Endothelial cell of umbilical vein (primary cell): ENCODE measurements at regions not wholly inside any gene's neighbourhood (a gene's known extent, or its start where the extent isn't known, plus 50 kb on each side); places are given as distances from the start of the nearest gene placed in this dataset.

ENCODE experiments used
- BruUV-seq: library from RNA; stranded (reverse); fragments of 400-500 nt; replicated peaks from 2 replicates; lab custom pipeline; 2021; lab: Mats Ljungman, UMichigan
- CTCF ChIA-PET: fragments of 300-600, 350-600 bp; sonication (Branson Sonifier 250); formaldehyde crosslinking; loops from one replicate; lab custom pipeline; 2021; ENCODE audit warnings: antibody characterized with exemption, inconsistent platforms; lab: Charles Lee
- POLR2A ChIA-PET: fragments of 300-600, 350-600 bp; sonication (Branson Sonifier 250); formaldehyde crosslinking; loops from one replicate; lab custom pipeline; 2021; ENCODE audit warnings: antibody characterized with exemption, inconsistent platforms; lab: Charles Lee
- DNase-seq: peaks from one replicate; pipeline ENCODE4 v3.0.0-alpha.2; 2011; ENCODE audit warnings: low read depth, low spot score
- FAIRE-seq: peaks from 2 replicates; lab custom pipeline; 2011; peaks lifted over from hg19 to GRCh38; lab: Jason Lieb, UNC
- H2AFZ ChIP-seq: 2 replicates; pipeline ENCODE4 v1.6.0; 2012; ENCODE audit warnings: low read depth, low read length, control low read depth, inconsistent platforms
- H3K27ac ChIP-seq: 2 replicates; pipeline ENCODE4 v1.5.1; 2011; ENCODE audit warnings: low read depth, mild to moderate bottlenecking, control low read depth, low read length, moderate library complexity; ENCODE audit not compliant: insufficient read depth
- H3K27me3 ChIP-seq, 2 experiments: 2 replicates each; pipeline versions ENCODE4 v1.6.0 to v1.6.1; 2011; ENCODE audit warnings: low read length in 2 of 2, mixed read lengths in 1 of 2; ENCODE audit not compliant: control insufficient read depth in 2 of 2, insufficient read depth in 2 of 2
- H3K36me3 ChIP-seq, 2 experiments: 2 replicates in 1 of 2; 3 replicates in 1 of 2; pipeline ENCODE4 v1.5.1; 2011; ENCODE audit warnings: low read length in 2 of 2, mild to moderate bottlenecking in 1 of 2, moderate library complexity in 1 of 2; ENCODE audit not compliant: control insufficient read depth in 2 of 2, insufficient read depth in 2 of 2; ENCODE audit errors: extremely low read depth in 1 of 2
- H3K4me1 ChIP-seq: 3 replicates; pipeline ENCODE4 v1.5.1; 2011; ENCODE audit warnings: mild to moderate bottlenecking, low read length; ENCODE audit not compliant: control insufficient read depth, insufficient read depth; ENCODE audit errors: extremely low read depth
- H3K4me2 ChIP-seq: 2 replicates; pipeline ENCODE4 v1.6.1; 2011; ENCODE audit warnings: low read length, control low read depth, mixed read lengths; ENCODE audit not compliant: insufficient read depth
- H3K4me3 ChIP-seq, 3 experiments: fragments of 200-600 bp in 1 of 3; sonication (generic), shearing (Covaris generic) in 1 of 3; replicated peaks in 1 of 3; 2 replicates each; pipeline ENCODE4 v1.5.1; 2011 to 2016; ENCODE audit warnings: control low read depth in 3 of 3, low read length in 3 of 3, mild to moderate bottlenecking in 2 of 3, inconsistent platforms in 1 of 3, low read depth in 1 of 3, moderate library complexity in 1 of 3; ENCODE audit not compliant: insufficient read depth in 1 of 3
- H3K79me2 ChIP-seq: 2 replicates; pipeline ENCODE4 v1.6.0; 2012; ENCODE audit warnings: low read length, inconsistent platforms; ENCODE audit not compliant: control insufficient read depth, insufficient read depth
- H3K9ac ChIP-seq: replicated peaks from 2 replicates; pipeline ENCODE3; 2011; ENCODE audit warnings: low read length, control low read depth; ENCODE audit not compliant: insufficient read depth; ENCODE audit errors: extremely low read depth
- H3K9me1 ChIP-seq: replicated peaks from 3 replicates; pipeline ENCODE4 v1.6.0; 2011; ENCODE audit warnings: mild to moderate bottlenecking, low read length; ENCODE audit not compliant: control insufficient read depth, insufficient read depth; ENCODE audit errors: extremely low read depth
- H3K9me3 ChIP-seq: replicated peaks from 2 replicates; pipeline ENCODE4 v1.5.1; 2012; ENCODE audit warnings: low read length, inconsistent platforms; ENCODE audit not compliant: control insufficient read depth, insufficient read depth
- H4K20me1 ChIP-seq: replicated peaks from 2 replicates; pipeline ENCODE3; 2011; ENCODE audit warnings: mild to moderate bottlenecking, low read length; ENCODE audit not compliant: control insufficient read depth, insufficient read depth; ENCODE audit errors: extremely low read depth
- EZH2 ChIP-seq: IDR thresholded peaks from 2 replicates; pipeline ENCODE4 v1.6.1; 2012; ENCODE audit warnings: borderline replicate concordance, low read depth, mild to moderate bottlenecking, moderate library complexity, low read length, inconsistent platforms; ENCODE audit not compliant: severe bottlenecking
- FOS ChIP-seq: IDR thresholded peaks from 2 replicates; pipeline ENCODE4 v1.6.1; 2011; ENCODE audit warnings: mild to moderate bottlenecking, low read length, moderate library complexity, borderline replicate concordance; ENCODE audit not compliant: insufficient read depth
- GATA2 ChIP-seq: IDR thresholded peaks from 2 replicates; pipeline ENCODE4 v1.7.0; 2011; ENCODE audit warnings: low read depth, mild to moderate bottlenecking, moderate library complexity, mixed read lengths, low read length; ENCODE audit not compliant: insufficient read length, insufficient read depth
- JUN ChIP-seq: IDR thresholded peaks from 2 replicates; pipeline ENCODE4 v1.6.1; 2011; ENCODE audit warnings: borderline replicate concordance, low read depth; ENCODE audit not compliant: insufficient read length, insufficient read depth
- MYC ChIP-seq: IDR thresholded peaks from one replicate; pipeline ENCODE4 v1.6.1; 2011; ENCODE audit warnings: mild to moderate bottlenecking, low read depth, low read length
- POLR2A ChIP-seq: IDR thresholded peaks from 2 replicates; pipeline ENCODE4 v1.6.1; 2012; ENCODE audit warnings: low read depth, mild to moderate bottlenecking, control low read depth, low read length
- POLR2AphosphoS5 ChIP-seq: IDR thresholded peaks from 2 replicates; pipeline ENCODE4 v1.6.1; 2012; ENCODE audit warnings: low read depth, mild to moderate bottlenecking, control low read depth, low read length, moderate library complexity; ENCODE audit not compliant: insufficient read depth
- dilution Hi-C: fragments of 300-500 bp; cut with MboI; formaldehyde crosslinking; loops from one replicate; pipeline ENCODE4 v1.15.0; 2019; ENCODE audit warnings: low sequenced_read_pairs; ENCODE audit not compliant: extremely low pct_ligation_motif_present
- intact Hi-C: fragments of 100-400 bp; cut with micrococcal nuclease; formaldehyde crosslinking; loops from one replicate; pipeline ENCODE4 v1.10.0; 2022
- TF ChIP-seq, protein P1 (sequence below), 2 donors: IDR thresholded peaks; 1 replicate in 1 of 2; 2 replicates in 1 of 2; pipeline ENCODE4 v1.5.1; 2011; ENCODE audit warnings: low read length in 2 of 2, mild to moderate bottlenecking in 2 of 2, moderate library complexity in 2 of 2, control low read depth in 1 of 2, inconsistent platforms in 1 of 2, low read depth in 1 of 2; ENCODE audit not compliant: insufficient read depth in 1 of 2; ENCODE audit errors: extremely low read depth in 1 of 2
- TF ChIP-seq, protein P2 (sequence below): IDR thresholded peaks from 2 replicates; pipeline ENCODE4 v1.6.1; 2011; ENCODE audit not compliant: insufficient read depth, insufficient read length

DNA sequence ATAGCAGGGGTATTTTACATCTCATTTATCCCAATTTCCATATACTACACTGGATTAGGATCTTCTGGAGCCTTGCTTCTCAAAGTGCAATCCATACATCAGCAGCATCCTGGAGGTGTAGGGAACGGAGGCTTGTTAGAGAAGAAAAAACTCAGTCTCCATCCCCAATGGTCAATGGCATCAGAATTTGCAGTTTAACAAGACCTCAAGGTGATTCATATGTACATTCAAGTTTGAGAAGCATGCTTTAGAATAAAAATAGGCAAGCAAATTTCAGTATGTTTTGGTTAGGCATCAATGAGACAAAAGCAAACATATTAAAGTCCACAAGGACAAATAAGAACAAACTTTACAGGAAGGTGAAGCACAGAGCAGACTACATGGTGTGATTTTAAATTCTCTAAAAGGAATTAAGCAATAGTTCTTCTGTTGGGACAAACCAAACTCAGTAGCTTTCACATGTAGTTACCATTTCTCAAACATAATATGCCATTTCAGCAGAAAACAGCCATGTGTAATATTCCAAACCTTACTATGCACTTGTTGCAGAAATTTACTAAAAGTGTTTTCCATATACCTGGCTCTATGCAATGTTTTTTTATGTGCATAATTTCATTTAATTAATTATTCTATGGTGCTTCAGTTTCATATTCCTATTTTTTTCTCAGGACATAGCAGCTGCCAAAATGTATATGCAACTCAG is 360.3 kb upstream of the NECTIN3 start:
- ChIA-PET POLR2A (no interaction called here), CTCF (no interaction called here)
- Histone ChIP-seq H2AFZ (no peak overlapping the region), H4K20me1 (no peaks in the 10 kb centered on the region), H3K4me1 (no peaks in the 10 kb centered on the region), H3K9me1 (no peaks in the 10 kb centered on the region), H3K4me3 (no peak overlapping the region), H3K36me3 (no peaks in the 10 kb centered on the region), H3K27ac (no peak overlapping the region), H3K27me3 (no peaks in the 10 kb centered on the region), H3K79me2 (no peaks in the 10 kb centered on the region), H3K4me2 (no peak overlapping the region), H3K9me3 (no peaks in the 10 kb centered on the region), H3K9ac (no peak overlapping the region)
- no peak for DNase-seq
- no peak for FAIRE-seq
- intact Hi-C loops, result no loop called here
- no TSS peak for BruUV-seq
- TF ChIP-seq FOS (no peak), JUN (no peak), MYC (no peak), POLR2A (no peak), POLR2AphosphoS5 (no peak), GATA2 (no peak), EZH2 (no peak)
- TF ChIP-seq, protein P1, sequence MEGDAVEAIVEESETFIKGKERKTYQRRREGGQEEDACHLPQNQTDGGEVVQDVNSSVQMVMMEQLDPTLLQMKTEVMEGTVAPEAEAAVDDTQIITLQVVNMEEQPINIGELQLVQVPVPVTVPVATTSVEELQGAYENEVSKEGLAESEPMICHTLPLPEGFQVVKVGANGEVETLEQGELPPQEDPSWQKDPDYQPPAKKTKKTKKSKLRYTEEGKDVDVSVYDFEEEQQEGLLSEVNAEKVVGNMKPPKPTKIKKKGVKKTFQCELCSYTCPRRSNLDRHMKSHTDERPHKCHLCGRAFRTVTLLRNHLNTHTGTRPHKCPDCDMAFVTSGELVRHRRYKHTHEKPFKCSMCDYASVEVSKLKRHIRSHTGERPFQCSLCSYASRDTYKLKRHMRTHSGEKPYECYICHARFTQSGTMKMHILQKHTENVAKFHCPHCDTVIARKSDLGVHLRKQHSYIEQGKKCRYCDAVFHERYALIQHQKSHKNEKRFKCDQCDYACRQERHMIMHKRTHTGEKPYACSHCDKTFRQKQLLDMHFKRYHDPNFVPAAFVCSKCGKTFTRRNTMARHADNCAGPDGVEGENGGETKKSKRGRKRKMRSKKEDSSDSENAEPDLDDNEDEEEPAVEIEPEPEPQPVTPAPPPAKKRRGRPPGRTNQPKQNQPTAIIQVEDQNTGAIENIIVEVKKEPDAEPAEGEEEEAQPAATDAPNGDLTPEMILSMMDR (IDR thresholded peaks at IDR 0.05; ENCODE audit: extremely low read depth in 1 of 2, insufficient read depth in 1 of 2, low read depth in 1 of 2, low read length in 2 of 2), result no peak
- TF ChIP-seq, protein P2, sequence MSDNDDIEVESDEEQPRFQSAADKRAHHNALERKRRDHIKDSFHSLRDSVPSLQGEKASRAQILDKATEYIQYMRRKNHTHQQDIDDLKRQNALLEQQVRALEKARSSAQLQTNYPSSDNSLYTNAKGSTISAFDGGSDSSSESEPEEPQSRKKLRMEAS, result no peak
- dilution Hi-C loops, result no loop called here
